Sigmoid colon (tissue), 3 donors: ENCODE measurements at regions not wholly inside any gene's neighbourhood (a gene's known extent, or its start where the extent isn't known, plus 50 kb on each side); places are given as distances from the start of the nearest gene placed in this dataset.

Experiments
- CTCF ChIP-seq, 4 experiments: fragments of 450-650 bp in 3 of 4; fragments of 200-600 bp in 1 of 4; IDR thresholded peaks; one replicate each; pipeline ENCODE4 v1.5.1; 2016 to 2019; ENCODE audit warnings: antibody characterized with exemption in 4 of 4, mild to moderate bottlenecking in 3 of 4, moderate library complexity in 2 of 4
- POLR2A ChIP-seq, 2 donors: fragments of 450-650 bp; IDR thresholded peaks; one replicate each; pipeline ENCODE4 v1.6.1; 2016; ENCODE audit warnings: antibody characterized with exemption in 2 of 2, mild to moderate bottlenecking in 2 of 2, moderate library complexity in 2 of 2

- TF ChIP-seq CTCF (IDR thresholded peaks at IDR 0.05) (no peak), POLR2A (IDR thresholded peaks at IDR 0.05) (no peak)
Measured at GRCh38 chr11:41795004-41795403, 335.6 kb upstream of the LRRC4C start.
